Neuronal stem cell (in vitro differentiated cells): ENCODE measurements at regions not wholly inside any gene's neighbourhood (a gene's known extent, or its start where the extent isn't known, plus 50 kb on each side); places are given as distances from the start of the nearest gene placed in this dataset.

Source experiments
- DNase-seq: peaks from one replicate; pipeline ENCODE4 v3.0.0-alpha.2; 2013; ENCODE audit warnings: low spot score
- H2AFZ ChIP-seq: one replicate; pipeline ENCODE4 v1.6.1; 2013; ENCODE audit warnings: mild to moderate bottlenecking, low read length, inconsistent platforms
- H2AK5ac ChIP-seq: 2 replicates; pipeline ENCODE4 v1.6.1; 2013; ENCODE audit warnings: low read depth, mild to moderate bottlenecking, inconsistent platforms, low read length, moderate library complexity, mixed read lengths
- H2BK120ac ChIP-seq: 2 replicates; pipeline ENCODE4 v1.6.1; 2013; ENCODE audit warnings: low read depth, mild to moderate bottlenecking, inconsistent platforms, low read length, moderate library complexity, mixed read lengths
- H2BK12ac ChIP-seq: one replicate; pipeline ENCODE4 v1.6.1; 2013; ENCODE audit warnings: low read length, inconsistent platforms
- H2BK15ac ChIP-seq: 2 replicates; pipeline ENCODE4 v1.6.1; 2013; ENCODE audit warnings: mild to moderate bottlenecking, low read length, inconsistent platforms, mixed read lengths
- H2BK5ac ChIP-seq: one replicate; pipeline ENCODE4 v1.6.1; 2013; ENCODE audit warnings: inconsistent platforms, mild to moderate bottlenecking, low read length, moderate library complexity
- H3K14ac ChIP-seq: one replicate; pipeline ENCODE4 v1.6.1; 2013; ENCODE audit warnings: low read length, inconsistent platforms
- H3K18ac ChIP-seq: 2 replicates; pipeline ENCODE4 v1.6.1; 2013; ENCODE audit warnings: low read length, inconsistent platforms
- H3K23ac ChIP-seq: 2 replicates; pipeline ENCODE4 v1.6.1; 2013; ENCODE audit warnings: low read depth, mild to moderate bottlenecking, mixed read lengths, low read length, inconsistent platforms; ENCODE audit not compliant: poor library complexity
- H3K27ac ChIP-seq: replicated peaks from 3 replicates; pipeline ENCODE4 v1.5.1; 2013; ENCODE audit warnings: low read length, inconsistent platforms
- H3K27me3 ChIP-seq, 3 experiments: 2 replicates each; pipeline ENCODE4 v1.6.1; 2013; ENCODE audit warnings: low read length in 3 of 3, mild to moderate bottlenecking in 2 of 3, inconsistent platforms in 1 of 3, low read depth in 1 of 3, mixed read lengths in 1 of 3, moderate library complexity in 1 of 3; ENCODE audit not compliant: control insufficient read depth in 3 of 3, insufficient read depth in 3 of 3
- H3K36me3 ChIP-seq, 2 donors: replicated peaks in 1 of 2; 2 replicates each; pipeline ENCODE4 v1.6.1; 2013; ENCODE audit warnings: low read length in 2 of 2; ENCODE audit not compliant: control insufficient read depth in 2 of 2, insufficient read depth in 2 of 2
- H3K4ac ChIP-seq: 2 replicates; pipeline ENCODE4 v1.6.1; 2013; ENCODE audit warnings: inconsistent platforms, mild to moderate bottlenecking, low read length, moderate library complexity
- H3K4me1 ChIP-seq, 2 donors: 1 replicate in 1 of 2; 2 replicates in 1 of 2; pipeline ENCODE4 v1.6.1; 2013; ENCODE audit warnings: low read length in 2 of 2, low read depth in 1 of 2; ENCODE audit not compliant: control insufficient read depth in 2 of 2, insufficient read depth in 1 of 2
- H3K4me2 ChIP-seq: one replicate; pipeline ENCODE4 v1.6.1; 2013; ENCODE audit warnings: mild to moderate bottlenecking, low read length, inconsistent platforms; ENCODE audit not compliant: insufficient read depth, poor library complexity, severe bottlenecking
- H3K4me3 ChIP-seq, 2 donors: 2 replicates each; pipeline ENCODE4 v1.5.1; 2013; ENCODE audit warnings: low read length in 2 of 2, mild to moderate bottlenecking in 2 of 2, inconsistent platforms in 1 of 2, moderate library complexity in 1 of 2
- H3K79me1 ChIP-seq: one replicate; pipeline ENCODE4 v1.6.1; 2013; ENCODE audit warnings: low read depth, mild to moderate bottlenecking, inconsistent platforms, low read length, moderate library complexity
- H3K9ac ChIP-seq: one replicate; pipeline ENCODE4 v1.6.1; 2013; ENCODE audit warnings: mild to moderate bottlenecking, low read depth, low read length, inconsistent platforms; ENCODE audit not compliant: poor library complexity
- H3K9me3 ChIP-seq, 2 donors: replicated peaks in 1 of 2; 2 replicates each; pipeline versions ENCODE3 to v1.6.1; 2013; ENCODE audit warnings: low read length in 2 of 2, mild to moderate bottlenecking in 2 of 2, inconsistent platforms in 1 of 2, low read depth in 1 of 2, mixed read lengths in 1 of 2, moderate library complexity in 1 of 2; ENCODE audit not compliant: control insufficient read depth in 2 of 2, insufficient read depth in 1 of 2
- H4K8ac ChIP-seq: one replicate; pipeline ENCODE4 v1.6.1; 2013; ENCODE audit warnings: low read depth, mild to moderate bottlenecking, inconsistent platforms, low read length, moderate library complexity
- H4K91ac ChIP-seq: one replicate; pipeline ENCODE4 v1.6.1; 2013; ENCODE audit warnings: low read length, low read depth, mild to moderate bottlenecking, inconsistent platforms; ENCODE audit not compliant: poor library complexity
- WGBS, 2 donors: extraction: QIAGEN DNeasy Blood & Tissue Kit; methylation state at CpG; one replicate each; pipeline ENCODE4 v1.1.7; 2013; ENCODE audit warnings: missing lambda C conversion rate in 2 of 2, mixed read lengths in 1 of 2; ENCODE audit not compliant: insufficient read length in 2 of 2, insufficient replicate concordance in 1 of 2; ENCODE audit errors: extremely low coverage in 2 of 2; 5-methylcytosine and 5-hydroxymethylcytosine counted together

- no peak overlapping the region for H4K91ac ChIP-seq
- no peak overlapping the region for H3K9ac ChIP-seq
- H4K8ac ChIP-seq = no peak overlapping the region
- H3K9me3 ChIP-seq = peaks cover 0 to 19% of the 10 kb centered on the region in 2 donors
- no peak overlapping the region for H2BK12ac ChIP-seq
- no peak overlapping the region for H2BK5ac ChIP-seq
- no peaks in the 10 kb centered on the region for H3K27me3 ChIP-seq
- no peak overlapping the region for H3K14ac ChIP-seq
- no peak overlapping the region for H3K4me3 ChIP-seq
- peaks cover 5% of the 10 kb centered on the region for H3K79me1 ChIP-seq
- H3K36me3 ChIP-seq = no peaks in the 10 kb centered on the region
- no peak overlapping the region for H3K23ac ChIP-seq
- H2BK15ac ChIP-seq = no peak overlapping the region
- H3K18ac ChIP-seq = peak overlapping the region; percentile 31
- no peak overlapping the region for H3K4ac ChIP-seq
- DNase-seq = no peak
- peak overlapping the region; percentile 52 for H2AK5ac ChIP-seq
- H2BK120ac ChIP-seq = no peak overlapping the region
- H3K4me1 ChIP-seq = no peaks in the 10 kb centered on the region
- no peak overlapping the region for H3K27ac ChIP-seq
- H3K4me2 ChIP-seq = no peak overlapping the region
- no CpG with 5 or more reads among the region's 5 CpGs for WGBS, 2 donors
- no peak overlapping the region for H2AFZ ChIP-seq
Observed at GRCh38 chr2:2754940-2755339, 423.9 kb upstream of the MYT1L start.

- H3K4me2 ChIP-seq = no peak overlapping the region
- no peaks in the 10 kb centered on the region for H3K4me1 ChIP-seq
- no peak overlapping the region for H3K18ac ChIP-seq
- H4K91ac ChIP-seq = no peak overlapping the region
- H3K9ac ChIP-seq = no peak overlapping the region
- peaks cover 6% of the 10 kb centered on the region for H3K79me1 ChIP-seq
- H3K27me3 ChIP-seq = no peaks in the 10 kb centered on the region
- no CpG with 5 or more reads among the region's 14 CpGs for WGBS, 2 donors
- no peak overlapping the region for H3K27ac ChIP-seq
- no peak overlapping the region for H3K14ac ChIP-seq
- H2AFZ ChIP-seq = no peak overlapping the region
- H3K36me3 ChIP-seq = no peaks in the 10 kb centered on the region
- H4K8ac ChIP-seq = no peak overlapping the region
- H2BK15ac ChIP-seq = no peak overlapping the region
- H2BK12ac ChIP-seq = no peak overlapping the region
- no peak overlapping the region for H3K4me3 ChIP-seq
- no peak overlapping the region for H3K23ac ChIP-seq
- DNase-seq = no peak
- H2AK5ac ChIP-seq = no peak overlapping the region
- no peak overlapping the region for H2BK120ac ChIP-seq
- no peak overlapping the region for H2BK5ac ChIP-seq
- H3K4ac ChIP-seq = no peak overlapping the region
- H3K9me3 ChIP-seq = peaks cover 0 to 19% of the 10 kb centered on the region in 2 donors
Observed at GRCh38 chr2:2751715-2752315, 420.7 kb upstream of the MYT1L start.

- Histone ChIP-seq H3K79me1 (peaks cover 6% of the 10 kb centered on the region), H3K4me2 (no peak overlapping the region), H3K9ac (no peak overlapping the region), H3K4me1 (no peaks in the 10 kb centered on the region), H4K8ac (no peak overlapping the region), H3K9me3 (peaks cover 0 to 19% of the 10 kb centered on the region in 2 donors), H2BK120ac (no peak overlapping the region), H3K4ac (no peak overlapping the region), H3K18ac (no peak overlapping the region), H3K27ac (no peak overlapping the region), H2BK15ac (no peak overlapping the region), H3K36me3 (no peaks in the 10 kb centered on the region), H2AK5ac (no peak overlapping the region), H4K91ac (no peak overlapping the region), H2BK5ac (no peak overlapping the region), H3K4me3 (no peak overlapping the region), H2AFZ (no peak overlapping the region), H3K23ac (no peak overlapping the region), H3K27me3 (no peaks in the 10 kb centered on the region), H2BK12ac (no peak overlapping the region), H3K14ac (no peak overlapping the region)
- no CpG with 5 or more reads among the region's 44 CpGs for WGBS, 2 donors
- DNase-seq = no peak
Observed at GRCh38 chr2:2750867-2751714, 420.0 kb upstream of the MYT1L start.

GRCh38 chr2:2749206-2749598 is 418.1 kb upstream of the MYT1L start:
- H4K91ac ChIP-seq = no peak overlapping the region
- DNase-seq = no peak

More at GRCh38 chr2:2749206-2749598, 418.1 kb upstream of the MYT1L start:
- H4K8ac ChIP-seq = no peak overlapping the region
- peaks cover 0 to 14% of the 10 kb centered on the region in 2 donors for H3K9me3 ChIP-seq
- H3K18ac ChIP-seq = peak overlapping the region; percentile 54
- no peak overlapping the region for H3K9ac ChIP-seq
- no peak overlapping the region for H3K27ac ChIP-seq
- H3K36me3 ChIP-seq = no peaks in the 10 kb centered on the region
- peak overlapping the region; percentile 75 for H2BK12ac ChIP-seq
- no peak overlapping the region for H2BK5ac ChIP-seq
- peak overlapping the region; percentile 74 for H2BK15ac ChIP-seq
- H3K4me3 ChIP-seq = no peak overlapping the region
- peaks cover 3% of the 10 kb centered on the region for H3K79me1 ChIP-seq
- no peak overlapping the region for H3K23ac ChIP-seq
- H3K4me1 ChIP-seq = no peaks in the 10 kb centered on the region
- no peaks in the 10 kb centered on the region for H3K27me3 ChIP-seq
- H3K4ac ChIP-seq = no peak overlapping the region
- H2AK5ac ChIP-seq = no peak overlapping the region
- H2AFZ ChIP-seq = no peak overlapping the region
- WGBS, 2 donors = no CpG with 5 or more reads among the region's 9 CpGs
- H3K4me2 ChIP-seq = no peak overlapping the region
- H3K14ac ChIP-seq = peak overlapping the region; percentile 2
- H2BK120ac ChIP-seq = no peak overlapping the region
